ENCODE measurements at regions not wholly inside any gene's neighbourhood (a gene's known extent, or its start where the extent isn't known, plus 50 kb on each side); places are given as distances from the start of the nearest gene placed in this dataset.

DNA sequence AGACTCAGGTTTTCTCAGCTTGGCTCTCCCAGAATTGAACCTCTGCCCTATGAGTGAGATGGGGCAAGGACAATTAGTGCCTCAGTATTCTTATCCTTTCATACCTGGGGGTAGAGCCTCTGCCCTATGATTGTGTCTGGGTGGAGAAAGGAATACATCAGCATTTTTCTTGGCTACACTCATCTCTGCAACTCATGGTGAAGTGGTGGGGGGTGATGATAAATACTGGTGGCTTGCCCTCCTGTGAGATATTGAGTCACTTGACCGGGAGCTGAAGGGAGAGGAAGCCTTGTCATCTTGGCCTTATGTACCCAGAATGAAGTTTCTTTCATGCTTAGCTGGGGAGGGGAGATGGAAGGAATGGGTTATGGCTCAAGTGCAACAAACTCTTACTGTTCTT is 71.3 kb upstream of the ENOX2 start:
- DNase-seq (no peak), ATAC-seq (ENCODE audit: poor library complexity) (no peak)
- intact Hi-C loops (cut with DNase I): loop anchor here (10.0 kb wide), 1 partner anchor 660 kb away; no protein-coding TSS in a partner anchor

DNA sequence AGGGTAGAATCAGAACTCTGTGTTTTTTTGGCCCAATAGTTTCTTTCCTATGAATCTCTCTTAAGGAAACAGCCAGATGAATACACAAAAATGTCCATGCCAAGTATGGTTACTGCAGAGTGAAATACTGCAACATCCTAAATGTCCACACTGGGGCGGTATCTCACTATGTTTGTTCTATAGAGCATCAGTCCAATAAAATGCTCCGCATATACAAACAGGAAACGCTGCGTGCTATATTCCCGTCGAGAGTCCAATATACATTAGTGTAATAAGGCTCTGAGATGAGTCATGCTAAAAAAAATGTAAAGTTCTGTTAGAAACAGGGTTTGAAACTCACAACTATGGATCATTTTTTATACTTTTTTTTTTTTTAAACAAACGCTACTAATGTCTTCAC is 72.9 kb upstream of the ENOX2 start:
- ATAC-seq (ENCODE audit: poor library complexity) (no peak), DNase-seq (no peak)
- intact Hi-C loops (cut with DNase I): loop anchor here (10.0 kb wide), 1 partner anchor 659 kb away; no protein-coding TSS in a partner anchor

DNA sequence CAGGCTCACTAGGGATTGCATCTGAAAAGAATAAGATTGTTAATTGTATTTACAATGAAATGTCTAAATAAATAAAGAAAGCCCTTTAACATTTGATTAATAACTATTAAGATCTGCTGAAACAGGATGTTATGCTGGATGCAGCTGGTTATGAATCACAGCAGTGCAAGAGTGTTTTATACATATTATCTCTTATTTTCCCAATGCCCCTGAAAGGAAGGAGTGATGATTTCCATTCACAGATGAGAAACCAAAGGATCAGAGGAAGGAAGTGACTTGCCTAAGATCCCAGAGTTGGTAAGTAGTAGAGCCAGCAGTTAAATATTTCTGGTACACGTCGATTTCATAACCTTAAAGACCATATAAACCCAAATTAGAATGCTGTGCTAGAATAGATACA is 76.3 kb upstream of the ARHGAP36 start:
- ATAC-seq (ENCODE audit: poor library complexity): no peak
- intact Hi-C loops (cut with DNase I): no loop called here
- DNase-seq: no peak

GRCh38 chrX:130984782-130985181 is 73.4 kb upstream of the ARHGAP36 start:
- ATAC-seq (ENCODE audit: poor library complexity) (no peak), DNase-seq (no peak)
- intact Hi-C loops (cut with DNase I): no loop called here

DNA sequence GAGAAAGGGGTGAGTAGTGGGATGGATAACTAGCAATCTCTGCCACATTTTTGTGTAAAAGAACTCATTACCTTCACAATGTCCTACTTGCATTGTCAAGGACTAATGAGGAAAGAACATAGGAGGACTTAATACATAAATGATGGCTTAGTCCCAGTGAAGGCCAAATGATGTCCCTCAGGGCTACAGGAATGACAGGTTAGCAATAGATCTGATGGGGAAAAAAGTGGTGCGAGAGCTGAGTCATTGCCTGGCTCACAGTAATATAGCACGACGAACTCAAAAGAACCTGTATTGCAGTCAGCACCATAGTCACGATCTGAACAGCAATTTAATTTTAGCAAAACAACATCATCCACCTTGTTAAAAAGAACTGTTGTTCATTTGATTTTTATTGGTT is 70.9 kb upstream of the ARHGAP36 start:
- intact Hi-C loops (cut with DNase I): no loop called here
- no peak for ATAC-seq (ENCODE audit: poor library complexity)
- no peak for DNase-seq

DNA sequence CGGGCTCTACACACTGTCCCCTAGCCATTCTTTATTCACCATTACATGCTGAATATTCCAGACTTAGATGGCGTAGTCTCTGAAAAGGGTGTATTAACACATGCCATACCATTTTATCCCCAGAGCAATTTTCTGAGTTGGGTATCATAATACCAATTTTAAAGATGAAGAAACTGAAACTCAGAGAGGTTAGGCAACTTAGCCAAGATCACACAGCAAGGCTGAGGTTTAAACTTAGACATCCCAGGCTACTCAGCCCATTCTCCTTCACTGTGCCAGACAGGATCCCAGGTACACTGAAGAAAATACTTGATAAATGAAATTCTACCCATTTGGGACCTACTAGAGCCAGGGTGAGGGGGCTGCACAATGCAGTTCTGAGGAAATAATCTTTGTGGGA is 67.4 kb upstream of the ARHGAP36 start:
- ATAC-seq (ENCODE audit: poor library complexity): no peak
- intact Hi-C loops (cut with DNase I): no loop called here
- no peak for DNase-seq

DNA sequence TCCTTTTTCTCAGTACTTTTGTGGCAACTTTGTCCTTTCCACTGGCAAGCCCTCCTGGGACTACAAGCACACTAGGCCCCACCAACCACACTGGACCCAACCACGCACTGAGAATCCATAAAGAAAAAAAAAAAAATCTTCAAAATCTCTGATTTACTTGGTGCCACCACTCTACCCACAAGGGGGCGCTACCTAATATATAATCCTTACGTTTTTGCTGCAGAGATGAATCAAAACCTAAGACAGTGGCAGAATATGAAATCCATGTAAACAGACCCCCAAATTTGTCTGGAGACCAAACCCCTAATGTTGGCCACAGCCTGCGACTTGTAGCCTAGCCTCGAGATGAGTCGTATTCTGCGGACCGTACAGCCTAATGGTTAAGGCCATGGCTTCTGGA is 63.5 kb upstream of the ARHGAP36 start:
- DNase-seq: no peak
- intact Hi-C loops (cut with DNase I): no loop called here
- no peak for ATAC-seq (ENCODE audit: poor library complexity)

DNA sequence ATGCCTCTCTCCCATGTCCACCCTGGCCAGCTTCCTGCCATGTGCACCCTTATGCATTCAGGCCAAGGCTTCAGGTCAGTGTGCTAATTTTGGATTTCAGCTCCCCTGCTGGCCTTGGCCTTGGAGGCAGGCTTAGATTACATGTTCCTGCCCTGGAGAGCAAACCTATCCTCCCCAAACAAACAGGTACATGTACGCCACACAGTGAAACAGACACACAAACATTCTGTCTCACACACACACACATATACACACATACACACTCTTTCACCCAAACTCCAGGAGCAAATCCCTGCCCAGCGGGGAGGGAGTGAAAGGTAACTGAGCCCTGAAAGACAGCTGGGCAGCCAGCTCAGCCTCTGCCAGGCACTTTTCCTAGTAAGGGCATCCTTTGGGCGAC is 62.7 kb upstream of the ARHGAP36 start:
- DNase-seq: no peak
- intact Hi-C loops (cut with DNase I): no loop called here
- ATAC-seq (ENCODE audit: poor library complexity): peak; percentile 29

DNA sequence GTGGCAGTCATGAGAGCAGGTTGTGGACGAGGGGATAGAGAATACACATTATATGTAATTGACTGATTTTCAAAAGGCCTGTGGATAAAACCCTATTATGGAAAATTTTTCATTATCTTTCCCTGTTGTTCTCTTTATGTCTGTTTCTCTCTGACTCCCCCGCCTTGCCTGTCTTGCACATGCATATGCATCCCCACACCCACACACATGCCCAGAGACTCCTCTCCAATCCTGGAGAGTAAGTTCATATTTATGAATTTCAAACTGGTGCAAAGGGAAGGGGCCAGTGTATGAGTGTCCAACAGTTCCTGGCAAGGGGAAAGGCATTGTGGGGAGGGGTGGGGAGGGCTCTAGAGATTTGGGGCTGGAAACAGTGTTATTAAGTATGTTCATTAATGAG is 60.8 kb upstream of the ARHGAP36 start:
- DNase-seq: no peak
- intact Hi-C loops (cut with DNase I): no loop called here
- no peak for ATAC-seq (ENCODE audit: poor library complexity)

- DNase-seq: no peak
- no peak for ATAC-seq (ENCODE audit: poor library complexity)
- intact Hi-C loops (cut with DNase I): no loop called here
Measured at GRCh38 chrX:130999360-130999759, 58.8 kb upstream of the ARHGAP36 start.

Data from Right ventricle myocardium superior (tissue), 1 donor.